PFSK-1 (cell line): ENCODE measurements at regions not wholly inside any gene's neighbourhood (a gene's known extent, or its start where the extent isn't known, plus 50 kb on each side); places are given as distances from the start of the nearest gene placed in this dataset.

ENCODE experiments used
- FOXP2 ChIP-seq: optimal IDR thresholded peaks from 2 replicates; pipeline ENCODE3; 2011; ENCODE audit warnings: borderline replicate concordance, control low read depth, inconsistent platforms; ENCODE audit not compliant: insufficient read depth; ENCODE audit errors: extremely low read length, extremely low read depth
- POLR2AphosphoS5 ChIP-seq: IDR thresholded peaks from 2 replicates; pipeline ENCODE4 v1.6.1; 2012; ENCODE audit warnings: low read depth, mild to moderate bottlenecking, control low read depth, low read length, moderate library complexity
- REST ChIP-seq, 2 experiments: IDR thresholded peaks; 2 replicates each; pipeline versions ENCODE4 v1.6.1 to v1.8.0; 2011 to 2012; ENCODE audit warnings: low read depth in 2 of 2, low read length in 2 of 2, control low read depth in 1 of 2, inconsistent platforms in 1 of 2, mild to moderate bottlenecking in 1 of 2, moderate library complexity in 1 of 2; ENCODE audit not compliant: insufficient read depth in 1 of 2
- SIN3A ChIP-seq: IDR thresholded peaks from 2 replicates; pipeline ENCODE4 v1.6.1; 2012; ENCODE audit warnings: mild to moderate bottlenecking, low read length, moderate library complexity, borderline replicate concordance; ENCODE audit not compliant: insufficient read depth
- TAF1 ChIP-seq: IDR thresholded peaks from 2 replicates; pipeline ENCODE4 v1.6.1; 2012; ENCODE audit warnings: low read length, control low read depth, borderline replicate concordance; ENCODE audit not compliant: insufficient read depth

GRCh38 chr12:87152075-87152474 is 877.1 kb downstream of the C12orf50 start:
- TF ChIP-seq POLR2AphosphoS5, result no peak
- no peak for TF ChIP-seq TAF1
- no peak for TF ChIP-seq SIN3A
- no peak for TF ChIP-seq REST (IDR thresholded peaks at IDR 0.05; ENCODE audit: insufficient read depth in 1 of 2, low read depth in 2 of 2, low read length in 2 of 2)
- no peak for TF ChIP-seq FOXP2

GRCh38 chr12:87150969-87151662 is 878.1 kb downstream of the C12orf50 start:
- TF ChIP-seq POLR2AphosphoS5, result no peak
- no peak for TF ChIP-seq TAF1
- TF ChIP-seq SIN3A, result no peak
- TF ChIP-seq REST (IDR thresholded peaks at IDR 0.05; ENCODE audit: insufficient read depth in 1 of 2, low read depth in 2 of 2, low read length in 2 of 2), result no peak
- TF ChIP-seq FOXP2, result no peak

GRCh38 chr12:87142342-87142741 is 886.2 kb upstream of the MGAT4C start:
- TF ChIP-seq FOXP2 (no peak), SIN3A (no peak), REST (IDR thresholded peaks at IDR 0.05; ENCODE audit: insufficient read depth in 1 of 2, low read depth in 2 of 2, low read length in 2 of 2) (no peak), TAF1 (no peak), POLR2AphosphoS5 (no peak)

GRCh38 chr12:87141091-87141490 is 884.9 kb upstream of the MGAT4C start:
- no peak for TF ChIP-seq TAF1
- TF ChIP-seq FOXP2, result no peak
- no peak for TF ChIP-seq POLR2AphosphoS5
- TF ChIP-seq SIN3A, result no peak

- TF ChIP-seq SIN3A (no peak), TAF1 (no peak), REST (IDR thresholded peaks at IDR 0.05; ENCODE audit: insufficient read depth in 1 of 2, low read depth in 2 of 2, low read length in 2 of 2) (no peak), POLR2AphosphoS5 (no peak), FOXP2 (no peak)
These were observed 884.1 kb upstream of the MGAT4C start for GRCh38 chr12:87140262-87140661.
